Epithelial cell of proximal tubule (primary cell): ENCODE measurements at regions not wholly inside any gene's neighbourhood (a gene's known extent, or its start where the extent isn't known, plus 50 kb on each side); places are given as distances from the start of the nearest gene placed in this dataset.

Source experiments
- DNase-seq: peaks from one replicate; pipeline ENCODE4 v3.0.0-alpha.2; 2011; ENCODE audit warnings: low read depth
- H3K4me3 ChIP-seq: 2 replicates; pipeline ENCODE4 v1.5.1; 2011; ENCODE audit warnings: low read depth, mild to moderate bottlenecking, low read length
- TF ChIP-seq, protein P1 (sequence below): conservative IDR thresholded peaks from 2 replicates; pipeline ENCODE4 v1.5.1; 2012; ENCODE audit warnings: low read depth, mild to moderate bottlenecking, low read length

DNA sequence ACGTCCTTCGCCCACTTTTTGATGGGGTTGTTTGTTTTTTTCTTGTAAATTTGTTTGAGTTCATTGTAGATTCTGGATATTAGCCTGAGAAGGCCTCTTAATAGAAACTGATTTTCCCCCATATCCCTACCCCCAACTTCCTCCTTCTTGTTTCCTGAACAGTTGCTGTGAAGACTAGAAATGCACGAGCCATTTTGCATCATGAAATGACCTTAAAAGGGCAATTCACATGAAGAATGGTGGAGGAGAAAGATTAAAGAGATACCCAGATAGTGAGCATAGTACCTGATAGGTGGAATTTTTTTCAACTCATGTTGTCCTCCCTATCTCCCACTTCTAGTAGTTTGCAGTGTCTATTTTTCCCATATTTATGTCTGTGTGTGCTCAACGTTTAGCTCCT lies 55.2 kb upstream of the KCNH8 start:
- TF ChIP-seq, protein P1, sequence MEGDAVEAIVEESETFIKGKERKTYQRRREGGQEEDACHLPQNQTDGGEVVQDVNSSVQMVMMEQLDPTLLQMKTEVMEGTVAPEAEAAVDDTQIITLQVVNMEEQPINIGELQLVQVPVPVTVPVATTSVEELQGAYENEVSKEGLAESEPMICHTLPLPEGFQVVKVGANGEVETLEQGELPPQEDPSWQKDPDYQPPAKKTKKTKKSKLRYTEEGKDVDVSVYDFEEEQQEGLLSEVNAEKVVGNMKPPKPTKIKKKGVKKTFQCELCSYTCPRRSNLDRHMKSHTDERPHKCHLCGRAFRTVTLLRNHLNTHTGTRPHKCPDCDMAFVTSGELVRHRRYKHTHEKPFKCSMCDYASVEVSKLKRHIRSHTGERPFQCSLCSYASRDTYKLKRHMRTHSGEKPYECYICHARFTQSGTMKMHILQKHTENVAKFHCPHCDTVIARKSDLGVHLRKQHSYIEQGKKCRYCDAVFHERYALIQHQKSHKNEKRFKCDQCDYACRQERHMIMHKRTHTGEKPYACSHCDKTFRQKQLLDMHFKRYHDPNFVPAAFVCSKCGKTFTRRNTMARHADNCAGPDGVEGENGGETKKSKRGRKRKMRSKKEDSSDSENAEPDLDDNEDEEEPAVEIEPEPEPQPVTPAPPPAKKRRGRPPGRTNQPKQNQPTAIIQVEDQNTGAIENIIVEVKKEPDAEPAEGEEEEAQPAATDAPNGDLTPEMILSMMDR: no peak
- no peak for DNase-seq
- H3K4me3 ChIP-seq: no peak overlapping the region

DNA sequence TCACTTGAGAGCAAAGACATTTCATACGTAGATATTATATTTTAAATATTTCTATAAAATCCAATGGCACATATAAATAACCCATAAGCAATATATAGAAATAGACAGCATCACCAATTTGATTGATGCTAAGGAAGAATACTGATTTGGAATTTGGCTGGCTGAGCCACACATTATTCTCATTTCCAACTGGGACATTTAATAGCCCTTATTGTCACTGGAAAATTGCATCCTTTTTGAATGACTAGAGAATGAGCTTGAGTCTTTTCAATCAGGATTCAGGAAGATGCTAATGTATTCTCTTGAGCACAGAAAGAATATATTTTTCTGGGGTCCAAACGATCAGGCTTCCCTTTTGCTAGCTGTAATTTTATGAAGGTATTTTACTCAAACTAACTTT lies 70.9 kb upstream of the KCNH8 start:
- H3K4me3 ChIP-seq: no peak overlapping the region
- TF ChIP-seq, protein P1: no peak
- DNase-seq: no peak

DNA sequence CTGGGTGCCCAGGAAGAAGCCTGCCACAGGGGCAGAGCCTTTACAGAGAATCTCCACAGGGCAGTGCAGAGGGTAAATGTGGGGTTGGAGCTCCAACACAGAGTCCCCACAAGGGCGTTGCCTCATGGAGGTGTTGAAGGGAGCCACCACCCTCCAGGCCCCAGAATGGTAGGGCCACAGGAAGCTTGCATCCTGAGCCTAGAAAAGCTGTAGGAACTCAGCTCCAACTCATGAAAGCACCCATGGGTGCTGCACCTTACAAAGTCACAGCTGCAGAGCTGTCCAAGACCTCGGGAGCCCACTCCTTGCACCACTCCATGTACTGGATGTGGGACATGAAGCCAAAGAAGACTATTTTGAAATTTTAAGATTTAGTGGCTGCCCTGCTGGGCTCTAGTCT lies 73.3 kb upstream of the KCNH8 start:
- no peak for DNase-seq
- TF ChIP-seq, protein P1: no peak

GRCh38 chr3:19074257-19074900 lies 73.9 kb upstream of the KCNH8 start:
- DNase-seq: no peak
- no peak overlapping the region for H3K4me3 ChIP-seq
- TF ChIP-seq, protein P1: no peak

More for the DNA sequence above, 73.3 kb upstream of the KCNH8 start:
- H3K4me3 ChIP-seq: no peak overlapping the region

- DNase-seq: no peak
- H3K4me3 ChIP-seq: no peak overlapping the region
- TF ChIP-seq, protein P1: no peak
These were observed 74.8 kb upstream of the KCNH8 start for GRCh38 chr3:19073341-19074105.

- no peak overlapping the region for H3K4me3 ChIP-seq
- TF ChIP-seq, protein P1: no peak
- DNase-seq: no peak
These were observed 78.0 kb upstream of the KCNH8 start for GRCh38 chr3:19070325-19070724.
